IMR-90 (cell line): ENCODE measurements at regions not wholly inside any gene's neighbourhood (a gene's known extent, or its start where the extent isn't known, plus 50 kb on each side); places are given as distances from the start of the nearest gene placed in this dataset.

Source experiments
- ATAC-seq: fragments of 200-7000 bp; cut with Tn5 transposase; 2 replicates; pipeline ENCODE4 v1.9.1; 2020; ENCODE audit warnings: low read depth, mild to moderate bottlenecking, moderate library complexity
- BruUV-seq: library from RNA; stranded (reverse); fragments of 400-500 nt; replicated peaks from 2 replicates; lab custom pipeline; 2021; lab: Mats Ljungman, UMichigan
- CTCF ChIA-PET: fragments of 300-600 bp; formaldehyde crosslinking; extraction: SDS; loops from one replicate; lab custom pipeline; 2021; ENCODE audit warnings: antibody characterized with exemption; lab: Yijun Ruan, JAX
- POLR2A ChIA-PET: fragments of 300-600 bp; sonication (Branson Sonifier 250); formaldehyde crosslinking; loops from one replicate; lab custom pipeline; 2022; ENCODE audit warnings: antibody characterized with exemption; ENCODE audit not compliant: unreplicated experiment; lab: Charles Lee
- DNase-seq: peaks from one replicate; pipeline ENCODE4 v3.0.0; 2013
- H2AFZ ChIP-seq: replicated peaks from 2 replicates; pipeline ENCODE3; 2013; ENCODE audit warnings: low read length, mild to moderate bottlenecking; ENCODE audit not compliant: poor library complexity
- H2AK5ac ChIP-seq: 2 replicates; pipeline ENCODE4 v1.6.1; 2013; ENCODE audit warnings: low read depth, low read length, inconsistent platforms
- H2AK9ac ChIP-seq: replicated peaks from 2 replicates; pipeline ENCODE3; 2013; ENCODE audit warnings: mild to moderate bottlenecking, low read depth, low read length, moderate library complexity; ENCODE audit not compliant: poor library complexity
- H2BK120ac ChIP-seq: 2 replicates; pipeline ENCODE4 v1.6.1; 2013; ENCODE audit warnings: low read depth, low read length, inconsistent platforms
- H2BK15ac ChIP-seq: 3 replicates; pipeline ENCODE4 v1.6.1; 2013; ENCODE audit warnings: low read depth, low read length, inconsistent platforms
- H2BK20ac ChIP-seq: 2 replicates; pipeline ENCODE4 v1.6.1; 2013; ENCODE audit warnings: low read depth, mild to moderate bottlenecking, inconsistent platforms, low read length, moderate library complexity
- H2BK5ac ChIP-seq: 2 replicates; pipeline ENCODE4 v1.6.1; 2013; ENCODE audit warnings: mild to moderate bottlenecking, low read depth, low read length, inconsistent platforms; ENCODE audit not compliant: poor library complexity, severe bottlenecking
- H3K14ac ChIP-seq: replicated peaks from 2 replicates; pipeline ENCODE4 v1.6.1; 2013; ENCODE audit warnings: low read depth, low read length, inconsistent platforms
- H3K18ac ChIP-seq: 2 replicates; pipeline ENCODE4 v1.6.1; 2013; ENCODE audit warnings: low read depth, low read length, control low read depth
- H3K23ac ChIP-seq: 2 replicates; pipeline ENCODE4 v1.6.1; 2013; ENCODE audit warnings: low read depth, low read length, inconsistent platforms
- H3K27ac ChIP-seq: 2 replicates; pipeline ENCODE4 v1.5.1; 2013; ENCODE audit warnings: mild to moderate bottlenecking, control low read depth, low read length; ENCODE audit not compliant: insufficient read depth
- H3K27me3 ChIP-seq: 2 replicates; pipeline ENCODE4 v1.6.1; 2013; ENCODE audit warnings: low read length; ENCODE audit not compliant: control insufficient read depth, insufficient read depth
- H3K36me3 ChIP-seq: 2 replicates; pipeline ENCODE4 v1.6.1; 2013; ENCODE audit warnings: low read length, mixed read lengths; ENCODE audit not compliant: control insufficient read depth, insufficient read depth
- H3K4ac ChIP-seq: 2 replicates; pipeline ENCODE4 v1.6.1; 2013; ENCODE audit warnings: low read depth, low read length, inconsistent platforms
- H3K4me1 ChIP-seq: 2 replicates; pipeline ENCODE4 v1.6.1; 2013; ENCODE audit warnings: low read length, mixed read lengths; ENCODE audit not compliant: control insufficient read depth, insufficient read depth
- H3K4me2 ChIP-seq: 2 replicates; pipeline ENCODE4 v1.6.1; 2013; ENCODE audit warnings: low read depth, mild to moderate bottlenecking, control low read depth, low read length, moderate library complexity
- H3K4me3 ChIP-seq: 2 replicates; pipeline ENCODE4 v1.5.1; 2013; ENCODE audit warnings: low read depth, mild to moderate bottlenecking, control low read depth, low read length, moderate library complexity; ENCODE audit not compliant: insufficient read depth
- H3K56ac ChIP-seq: 2 replicates; pipeline ENCODE4 v1.6.1; 2013; ENCODE audit warnings: low read length, inconsistent platforms; ENCODE audit not compliant: insufficient read depth; ENCODE audit errors: extremely low read depth
- H3K79me1 ChIP-seq, 2 experiments: 2 replicates each; pipeline ENCODE4 v1.6.1; 2013; ENCODE audit warnings: low read length in 2 of 2, inconsistent platforms in 1 of 2, low read depth in 1 of 2
- H3K9ac ChIP-seq: 2 replicates; pipeline ENCODE4 v1.6.1; 2013; ENCODE audit warnings: low read depth, low read length, control low read depth
- H3K9me1 ChIP-seq: 2 replicates; pipeline ENCODE4 v1.6.1; 2013; ENCODE audit warnings: low read length, inconsistent platforms; ENCODE audit not compliant: insufficient read depth
- H3K9me3 ChIP-seq: 2 replicates; pipeline ENCODE4 v1.6.1; 2013; ENCODE audit warnings: low read length; ENCODE audit not compliant: control insufficient read depth, insufficient read depth
- H4K20me1 ChIP-seq: 2 replicates; pipeline ENCODE4 v1.6.1; 2013; ENCODE audit warnings: low read length, inconsistent platforms; ENCODE audit not compliant: insufficient read depth
- H4K5ac ChIP-seq: 2 replicates; pipeline ENCODE4 v1.6.1; 2013; ENCODE audit warnings: mild to moderate bottlenecking, low read depth, low read length, control low read depth
- H4K8ac ChIP-seq, 2 experiments: 2 replicates each; pipeline ENCODE4 v1.6.1; 2013; ENCODE audit warnings: low read depth in 2 of 2, low read length in 2 of 2, control low read depth in 1 of 2, inconsistent platforms in 1 of 2
- H4K91ac ChIP-seq: 2 replicates; pipeline ENCODE4 v1.6.1; 2013; ENCODE audit warnings: low read depth, low read length, inconsistent platforms; ENCODE audit not compliant: insufficient read depth
- BHLHE40 ChIP-seq: fragments of 150-350 bp; IDR thresholded peaks from 2 replicates; pipeline ENCODE4 v1.6.1; 2016; ENCODE audit warnings: mild to moderate bottlenecking, low read depth, low read length
- CEBPB ChIP-seq: IDR thresholded peaks from 2 replicates; pipeline ENCODE4 v1.6.1; 2012; ENCODE audit warnings: low read depth, low read length, improper control_type of control experiment
- CHD1 ChIP-seq: IDR thresholded peaks from 2 replicates; pipeline ENCODE4 v1.6.1; 2012; ENCODE audit warnings: low read depth, low read length, improper control_type of control experiment
- CTCF ChIP-seq: conservative IDR thresholded peaks from 2 replicates; pipeline ENCODE4 v1.5.1; 2012; ENCODE audit warnings: mild to moderate bottlenecking, low read depth, low read length, improper control_type of control experiment
- ELK1 ChIP-seq: fragments of 150-350 bp; IDR thresholded peaks from 2 replicates; pipeline ENCODE4 v1.6.1; 2016; ENCODE audit warnings: low read depth, mild to moderate bottlenecking, low read length, moderate library complexity, borderline replicate concordance
- FOS ChIP-seq: fragments of 150-350 bp; IDR thresholded peaks from 2 replicates; pipeline ENCODE4 v1.6.1; 2016; ENCODE audit warnings: low read depth, low read length
- MAFK ChIP-seq: IDR thresholded peaks from 2 replicates; pipeline ENCODE4 v1.6.1; 2012; ENCODE audit warnings: low read depth, low read length, improper control_type of control experiment
- NFE2L2 ChIP-seq: fragments of 150-350 bp; IDR thresholded peaks from 2 replicates; pipeline ENCODE4 v1.6.1; 2016; ENCODE audit warnings: low read depth, mild to moderate bottlenecking, low read length
- POLR2A ChIP-seq: IDR thresholded peaks from 2 replicates; pipeline ENCODE4 v1.6.1; 2012; ENCODE audit warnings: mild to moderate bottlenecking, low read depth, low read length
- RAD21 ChIP-seq: IDR thresholded peaks from 2 replicates; pipeline ENCODE4 v1.6.1; 2012; ENCODE audit warnings: low read length, improper control_type of control experiment
- SMC3 ChIP-seq: fragments of 150-350 bp; IDR thresholded peaks from 2 replicates; pipeline ENCODE4 v1.6.1; 2016; ENCODE audit warnings: low read depth, mild to moderate bottlenecking, antibody characterized with exemption, low read length, moderate library complexity
- dilution Hi-C: fragments of 300-500 bp; cut with HindIII; formaldehyde crosslinking; loops from one replicate; pipeline ENCODE4 v1.14.3; 2018; ENCODE audit warnings: low sequenced_read_pairs; ENCODE audit not compliant: unreplicated experiment
- in situ Hi-C: fragments of 300-500 bp; cut with MboI; formaldehyde crosslinking; loops from 3 replicates; pipeline ENCODE4 v1.14.3; 2019; ENCODE audit warnings: low sequenced_read_pairs, inconsistent platforms, mixed read lengths
- intact Hi-C: fragments of 100-400 bp; cut with micrococcal nuclease; formaldehyde crosslinking; loops from 2 replicates; pipeline ENCODE4 v1.10.0; 2022

- Histone ChIP-seq H2BK120ac (no peak overlapping the region), H3K9me3 (peaks cover 17% of the 10 kb centered on the region), H2AK5ac (no peak overlapping the region), H3K14ac (no peak overlapping the region), H2AK9ac (no peak overlapping the region), H3K4ac (no peak overlapping the region), H2BK15ac (no peak overlapping the region), H4K20me1 (no peaks in the 10 kb centered on the region), H3K56ac (no peak overlapping the region), H2AFZ (no peak overlapping the region), H4K8ac (no peak overlapping the region), H3K9me1 (no peaks in the 10 kb centered on the region), H3K18ac (no peak overlapping the region), H3K36me3 (no peaks in the 10 kb centered on the region), H3K27ac (no peak overlapping the region), H3K79me1 (no peaks in the 10 kb centered on the region), H4K5ac (no peak overlapping the region), H4K91ac (no peak overlapping the region), H2BK5ac (no peak overlapping the region), H3K23ac (no peak overlapping the region), H3K4me2 (no peak overlapping the region), H3K27me3 (no peaks in the 10 kb centered on the region), H2BK20ac (no peak overlapping the region), H3K9ac (no peak overlapping the region), H3K4me1 (no peaks in the 10 kb centered on the region), H3K4me3 (no peak overlapping the region)
- DNase-seq (no peak), ATAC-seq (no peak)
- no TSS peak for BruUV-seq
- in situ Hi-C loops, result no loop called here
- POLR2A ChIA-PET, result no interaction called here
- intact Hi-C loops, result no loop called here
- TF ChIP-seq BHLHE40 (no peak), CEBPB (no peak), NFE2L2 (no peak), ELK1 (no peak), SMC3 (no peak), RAD21 (no peak), POLR2A (no peak), CTCF (no peak), MAFK (no peak), CHD1 (no peak), FOS (no peak)
- CTCF ChIA-PET, result no interaction called here
- dilution Hi-C loops, result no loop called here
These were observed 366.5 kb downstream of the TMEM38B start for GRCh38 chr9:106060885-106061284.
